Panc1 (cell line): ENCODE measurements at regions not wholly inside any gene's neighbourhood (a gene's known extent, or its start where the extent isn't known, plus 50 kb on each side); places are given as distances from the start of the nearest gene placed in this dataset.
A peak's percentile ranks its signal among the peaks of the same experiment; 100 is the strongest.

ENCODE experiments used
- ATAC-seq: fragments of 200-7000 bp; cut with Tn5 transposase; 2 replicates; pipeline ENCODE4 v1.9.1; 2020; ENCODE audit warnings: mild to moderate bottlenecking, moderate library complexity
- BruUV-seq: library from RNA; stranded (reverse); fragments of 400-500 nt; replicated peaks from 2 replicates; lab custom pipeline; 2021; lab: Mats Ljungman, UMichigan
- CTCF ChIA-PET: fragments of 300-600 bp; sonication (Branson Sonifier 250); formaldehyde crosslinking; loops from one replicate; lab custom pipeline; 2022; ENCODE audit warnings: antibody characterized with exemption; lab: Charles Lee
- POLR2A ChIA-PET: fragments of 300-600 bp; sonication (Branson Sonifier 250); formaldehyde crosslinking; loops from one replicate; lab custom pipeline; 2022; ENCODE audit warnings: antibody characterized with exemption; lab: Charles Lee
- DNase-seq: peaks from one replicate; pipeline ENCODE4 v3.0.0-alpha.2; 2010; ENCODE audit warnings: low read depth, low spot score
- H3K27ac ChIP-seq: 2 replicates; pipeline ENCODE4 v1.5.1; 2011; ENCODE audit warnings: mild to moderate bottlenecking, low read length, inconsistent platforms
- H3K27me3 ChIP-seq: fragments of 200-500 bp; sonication (Bioruptor generic); 2 replicates; pipeline ENCODE4 v1.6.0; 2014; ENCODE audit warnings: low read length, inconsistent platforms; ENCODE audit not compliant: control insufficient read depth, insufficient read depth
- H3K36me3 ChIP-seq: fragments of 200-500 bp; sonication (Bioruptor generic); 2 replicates; pipeline ENCODE4 v1.5.1; 2014; ENCODE audit warnings: inconsistent platforms, mild to moderate bottlenecking, low read length, moderate library complexity; ENCODE audit not compliant: control insufficient read depth, insufficient read depth
- H3K4me1 ChIP-seq: 2 replicates; pipeline ENCODE4 v1.5.1; 2011; ENCODE audit warnings: inconsistent platforms, mild to moderate bottlenecking, low read length, moderate library complexity; ENCODE audit not compliant: control insufficient read depth, insufficient read depth
- H3K4me3 ChIP-seq, 2 experiments: 2 replicates each; pipeline ENCODE4 v1.5.1; 2011 to 2012; ENCODE audit warnings: low read depth in 2 of 2, low read length in 2 of 2, mild to moderate bottlenecking in 2 of 2, inconsistent platforms in 1 of 2, moderate library complexity in 1 of 2
- H3K9me3 ChIP-seq: fragments of 200-500 bp; sonication (Bioruptor generic); 2 replicates; pipeline ENCODE4 v1.5.1; 2014; ENCODE audit warnings: low read depth, mild to moderate bottlenecking, inconsistent platforms, low read length, moderate library complexity; ENCODE audit not compliant: control insufficient read depth, insufficient read depth
- POLR2AphosphoS5 ChIP-seq: IDR thresholded peaks from 2 replicates; pipeline ENCODE4 v1.6.1; 2012; ENCODE audit warnings: mild to moderate bottlenecking, low read depth, low read length, moderate library complexity
- SIN3A ChIP-seq: IDR thresholded peaks from 2 replicates; pipeline ENCODE4 v1.6.1; 2012; ENCODE audit warnings: low read depth, mild to moderate bottlenecking, low read length, moderate library complexity, borderline replicate concordance; ENCODE audit not compliant: insufficient read depth
- TCF7L2 ChIP-seq: IDR thresholded peaks from 2 replicates; pipeline ENCODE4 v1.6.1; 2011; ENCODE audit warnings: mild to moderate bottlenecking, low read depth, low read length, inconsistent platforms
- in situ Hi-C: cut with HindIII; loops from 2 replicates; pipeline ENCODE4 v1.10.0; 2016; ENCODE audit warnings: low sequenced_read_pairs, low pct_unique_long_range_greater_than_20kb
- intact Hi-C: fragments of 100-400 bp; cut with micrococcal nuclease; formaldehyde crosslinking; loops from one replicate; pipeline ENCODE4 v1.10.0; 2022; ENCODE audit not compliant: unreplicated experiment
- TF ChIP-seq, protein P1 (sequence below): fragments of 450-650 bp; IDR thresholded peaks from 2 replicates; pipeline ENCODE4 v1.5.1; 2017; ENCODE audit warnings: mild to moderate bottlenecking
- TF ChIP-seq, protein P2 (sequence below), 2 experiments: IDR thresholded peaks; 2 replicates each; pipeline ENCODE4 v1.6.1; 2011 to 2012; ENCODE audit warnings: low read depth in 2 of 2, control low read depth in 1 of 2, low read length in 1 of 2, mild to moderate bottlenecking in 1 of 2, moderate library complexity in 1 of 2; ENCODE audit not compliant: insufficient read depth in 1 of 2

DNA sequence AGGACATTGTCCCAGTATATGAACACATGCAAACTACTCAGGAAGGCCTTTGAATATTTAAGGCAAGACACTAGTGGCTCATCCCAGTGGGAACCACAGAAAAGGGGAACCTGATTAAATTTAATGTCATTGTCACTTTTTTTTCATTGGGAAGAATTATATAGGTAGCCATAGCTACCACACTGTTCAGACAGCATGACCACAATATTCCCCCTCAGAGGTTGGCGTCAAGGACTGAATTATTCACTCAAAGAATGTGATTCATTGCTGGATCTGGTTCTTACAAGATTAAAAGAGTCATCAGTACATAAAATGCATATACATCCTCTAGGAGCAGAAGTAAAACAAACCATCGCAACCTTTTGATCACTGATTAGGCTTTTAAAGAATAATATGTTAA, 92.0 kb upstream of the SMARCAD1 start:
- no peaks in the 10 kb centered on the region for H3K27me3 ChIP-seq
- no peak overlapping the region for H3K27ac ChIP-seq
- BruUV-seq, result no TSS peak
- ATAC-seq (no peak), DNase-seq (no peak)
- CTCF ChIA-PET, result no interaction called here
- no peak overlapping the region for H3K4me3 ChIP-seq
- H3K9me3 ChIP-seq, result no peaks in the 10 kb centered on the region
- intact Hi-C loops, result no loop called here
- no peaks in the 10 kb centered on the region for H3K36me3 ChIP-seq
- in situ Hi-C loops, result no loop called here
- POLR2A ChIA-PET, result no interaction called here
- H3K4me1 ChIP-seq, result no peaks in the 10 kb centered on the region
- TF ChIP-seq, protein P1, sequence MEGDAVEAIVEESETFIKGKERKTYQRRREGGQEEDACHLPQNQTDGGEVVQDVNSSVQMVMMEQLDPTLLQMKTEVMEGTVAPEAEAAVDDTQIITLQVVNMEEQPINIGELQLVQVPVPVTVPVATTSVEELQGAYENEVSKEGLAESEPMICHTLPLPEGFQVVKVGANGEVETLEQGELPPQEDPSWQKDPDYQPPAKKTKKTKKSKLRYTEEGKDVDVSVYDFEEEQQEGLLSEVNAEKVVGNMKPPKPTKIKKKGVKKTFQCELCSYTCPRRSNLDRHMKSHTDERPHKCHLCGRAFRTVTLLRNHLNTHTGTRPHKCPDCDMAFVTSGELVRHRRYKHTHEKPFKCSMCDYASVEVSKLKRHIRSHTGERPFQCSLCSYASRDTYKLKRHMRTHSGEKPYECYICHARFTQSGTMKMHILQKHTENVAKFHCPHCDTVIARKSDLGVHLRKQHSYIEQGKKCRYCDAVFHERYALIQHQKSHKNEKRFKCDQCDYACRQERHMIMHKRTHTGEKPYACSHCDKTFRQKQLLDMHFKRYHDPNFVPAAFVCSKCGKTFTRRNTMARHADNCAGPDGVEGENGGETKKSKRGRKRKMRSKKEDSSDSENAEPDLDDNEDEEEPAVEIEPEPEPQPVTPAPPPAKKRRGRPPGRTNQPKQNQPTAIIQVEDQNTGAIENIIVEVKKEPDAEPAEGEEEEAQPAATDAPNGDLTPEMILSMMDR, result no peak
- TF ChIP-seq SIN3A (no peak), TCF7L2 (no peak), POLR2AphosphoS5 (no peak)
- TF ChIP-seq, protein P2, sequence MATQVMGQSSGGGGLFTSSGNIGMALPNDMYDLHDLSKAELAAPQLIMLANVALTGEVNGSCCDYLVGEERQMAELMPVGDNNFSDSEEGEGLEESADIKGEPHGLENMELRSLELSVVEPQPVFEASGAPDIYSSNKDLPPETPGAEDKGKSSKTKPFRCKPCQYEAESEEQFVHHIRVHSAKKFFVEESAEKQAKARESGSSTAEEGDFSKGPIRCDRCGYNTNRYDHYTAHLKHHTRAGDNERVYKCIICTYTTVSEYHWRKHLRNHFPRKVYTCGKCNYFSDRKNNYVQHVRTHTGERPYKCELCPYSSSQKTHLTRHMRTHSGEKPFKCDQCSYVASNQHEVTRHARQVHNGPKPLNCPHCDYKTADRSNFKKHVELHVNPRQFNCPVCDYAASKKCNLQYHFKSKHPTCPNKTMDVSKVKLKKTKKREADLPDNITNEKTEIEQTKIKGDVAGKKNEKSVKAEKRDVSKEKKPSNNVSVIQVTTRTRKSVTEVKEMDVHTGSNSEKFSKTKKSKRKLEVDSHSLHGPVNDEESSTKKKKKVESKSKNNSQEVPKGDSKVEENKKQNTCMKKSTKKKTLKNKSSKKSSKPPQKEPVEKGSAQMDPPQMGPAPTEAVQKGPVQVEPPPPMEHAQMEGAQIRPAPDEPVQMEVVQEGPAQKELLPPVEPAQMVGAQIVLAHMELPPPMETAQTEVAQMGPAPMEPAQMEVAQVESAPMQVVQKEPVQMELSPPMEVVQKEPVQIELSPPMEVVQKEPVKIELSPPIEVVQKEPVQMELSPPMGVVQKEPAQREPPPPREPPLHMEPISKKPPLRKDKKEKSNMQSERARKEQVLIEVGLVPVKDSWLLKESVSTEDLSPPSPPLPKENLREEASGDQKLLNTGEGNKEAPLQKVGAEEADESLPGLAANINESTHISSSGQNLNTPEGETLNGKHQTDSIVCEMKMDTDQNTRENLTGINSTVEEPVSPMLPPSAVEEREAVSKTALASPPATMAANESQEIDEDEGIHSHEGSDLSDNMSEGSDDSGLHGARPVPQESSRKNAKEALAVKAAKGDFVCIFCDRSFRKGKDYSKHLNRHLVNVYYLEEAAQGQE (IDR thresholded peaks at IDR 0.05; ENCODE audit: insufficient read depth in 1 of 2, low read depth in 2 of 2, low read length in 1 of 2), result no peak

DNA sequence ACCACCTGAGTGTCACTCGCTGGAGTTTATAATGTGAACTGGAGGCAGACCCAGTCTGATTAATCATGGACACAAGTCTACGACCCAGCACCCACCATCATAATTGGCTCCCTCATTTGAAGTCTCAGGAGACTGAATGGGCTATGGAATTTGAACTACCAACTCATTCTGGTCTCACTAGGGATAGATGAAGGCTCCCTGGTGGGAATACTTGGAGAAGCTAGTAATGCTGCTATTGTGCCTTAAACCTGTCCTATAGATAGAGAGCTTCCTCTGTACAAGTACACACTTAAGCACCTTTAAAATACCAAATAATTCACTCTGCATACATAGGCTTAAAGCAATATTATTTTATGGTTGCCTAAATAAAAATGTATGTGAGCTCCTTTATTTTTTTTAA, 90.8 kb upstream of the SMARCAD1 start:
- H3K4me1 ChIP-seq, result no peaks in the 10 kb centered on the region
- ChIA-PET POLR2A (no interaction called here), CTCF (no interaction called here)
- ATAC-seq, result no peak
- no peak overlapping the region for H3K27ac ChIP-seq
- H3K9me3 ChIP-seq, result no peaks in the 10 kb centered on the region
- intact Hi-C loops, result no loop called here
- no peaks in the 10 kb centered on the region for H3K36me3 ChIP-seq
- no TSS peak for BruUV-seq
- TF ChIP-seq, protein P1, result no peak
- DNase-seq, result no peak
- in situ Hi-C loops, result no loop called here
- H3K27me3 ChIP-seq, result no peaks in the 10 kb centered on the region
- H3K4me3 ChIP-seq, result no peak overlapping the region

DNA sequence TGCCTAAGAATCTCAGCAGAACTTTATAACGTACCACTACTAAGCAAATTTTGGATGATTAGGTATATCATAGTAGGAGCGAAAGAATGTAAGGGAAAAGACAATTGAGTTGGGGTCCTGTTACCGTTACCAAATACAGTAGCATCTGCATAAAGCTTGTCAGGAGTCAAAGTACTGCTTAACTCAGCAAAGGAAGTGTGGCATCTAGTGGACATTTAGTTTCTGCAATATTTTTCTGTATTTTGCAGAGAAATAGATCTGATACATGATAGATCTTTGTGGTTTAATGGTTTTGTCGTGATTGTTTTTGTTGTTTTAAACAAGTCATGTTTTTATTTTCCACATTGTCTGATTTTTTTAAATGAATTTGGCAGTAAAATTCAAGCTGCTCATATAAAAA, 81.0 kb upstream of the SMARCAD1 start:
- DNase-seq (no peak), ATAC-seq (no peak)
- ChIA-PET POLR2A (no interaction called here), CTCF (no interaction called here)
- 0 out of 2 replicates have a peak, but pooled peaks cover 3% of the 10 kb centered on the region for H3K27me3 ChIP-seq
- BruUV-seq, result no TSS peak
- H3K4me1 ChIP-seq, result no peaks in the 10 kb centered on the region
- intact Hi-C loops, result loop anchor here (2.0 kb wide), 2 partner anchors 230 to 336 kb away; no protein-coding TSS in a partner anchor
- no peak for TF ChIP-seq TCF7L2
- TF ChIP-seq, protein P1, result peak; percentile 19; the same call in 1 of the 2 replicates
- no peaks in the 10 kb centered on the region for H3K9me3 ChIP-seq
- no peak overlapping the region for H3K27ac ChIP-seq
- H3K4me3 ChIP-seq, result no peak overlapping the region
- in situ Hi-C loops, result no loop called here
- H3K36me3 ChIP-seq, result no peaks in the 10 kb centered on the region
